GM21423 (cell line): ENCODE measurements at regions not wholly inside any gene's neighbourhood (a gene's known extent, or its start where the extent isn't known, plus 50 kb on each side); places are given as distances from the start of the nearest gene placed in this dataset.
A peak's percentile ranks its signal among the peaks of the same experiment; 100 is the strongest.
"Not testable (repeated sequence)": the region's sequence is repeated elsewhere in the genome, so short reads cannot be mapped to it uniquely, and the experiment has no call there.

Experiments
- ATAC-seq: cut with Tn5 transposase; IDR thresholded peaks from one replicate; pipeline ENCODE4 v1.9.1; 2021; ENCODE audit warnings: mild to moderate bottlenecking, moderate library complexity; ENCODE audit not compliant: unreplicated experiment

DNA sequence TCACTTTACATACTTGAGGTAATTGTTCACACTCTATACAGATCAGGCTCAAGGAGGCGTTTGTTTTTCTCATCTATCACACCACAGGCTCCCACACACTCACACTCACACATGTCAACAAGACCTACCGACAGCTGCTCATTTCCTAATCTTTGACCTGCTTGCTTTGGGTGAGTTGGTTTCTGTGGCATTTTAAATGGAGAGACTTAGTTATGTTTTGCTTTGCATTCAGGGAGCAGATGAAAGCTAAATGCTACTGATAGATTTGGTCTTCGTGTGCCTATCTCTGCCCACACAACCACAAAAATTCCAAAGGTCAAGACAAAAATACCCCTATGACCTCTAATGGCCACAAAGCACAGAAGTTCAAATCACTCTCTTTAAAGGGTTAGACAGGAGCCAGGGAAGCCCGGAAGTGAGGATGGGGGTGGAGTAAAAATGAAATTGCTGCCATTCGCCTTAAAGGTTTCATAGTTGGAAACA lies 203.5 kb upstream of the G2E3 start:
- peak; percentile 66 for ATAC-seq

DNA sequence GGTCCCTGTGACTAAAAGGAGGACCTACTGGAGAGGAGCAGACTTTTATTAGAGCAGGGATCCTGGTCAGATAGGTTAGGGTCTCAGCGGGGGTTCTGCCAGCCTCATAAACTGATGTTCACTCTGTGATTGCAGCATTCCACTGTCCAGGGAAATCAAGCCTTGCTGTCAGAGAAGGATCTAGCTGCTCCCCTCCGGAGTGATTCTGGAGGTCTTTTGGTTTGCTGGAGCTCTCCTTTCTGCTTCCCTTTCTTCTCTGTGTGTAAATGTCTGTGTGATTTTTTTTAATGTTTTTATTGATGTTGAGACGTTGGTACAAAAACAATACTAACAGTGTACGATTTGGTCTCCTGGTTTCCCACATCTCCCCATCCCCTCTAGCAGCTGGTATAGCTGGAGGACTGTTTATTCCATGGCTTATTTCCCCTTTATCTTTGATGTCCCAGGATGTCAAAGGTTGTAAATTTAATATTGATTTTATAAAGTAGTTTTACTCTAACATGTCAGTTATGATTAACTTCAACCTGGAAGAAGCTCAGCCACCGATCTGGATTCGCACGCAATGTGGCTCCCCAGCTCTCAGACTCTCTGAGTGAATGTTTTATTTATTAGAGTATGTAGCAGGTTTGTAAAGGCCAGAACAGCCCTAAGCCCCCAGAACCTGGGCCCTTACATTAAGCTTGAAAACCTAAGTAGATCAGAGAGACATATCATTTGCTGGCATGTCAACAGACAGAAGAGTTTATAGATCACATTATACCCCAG lies 202.3 kb upstream of the G2E3 start:
- no peak for ATAC-seq

DNA sequence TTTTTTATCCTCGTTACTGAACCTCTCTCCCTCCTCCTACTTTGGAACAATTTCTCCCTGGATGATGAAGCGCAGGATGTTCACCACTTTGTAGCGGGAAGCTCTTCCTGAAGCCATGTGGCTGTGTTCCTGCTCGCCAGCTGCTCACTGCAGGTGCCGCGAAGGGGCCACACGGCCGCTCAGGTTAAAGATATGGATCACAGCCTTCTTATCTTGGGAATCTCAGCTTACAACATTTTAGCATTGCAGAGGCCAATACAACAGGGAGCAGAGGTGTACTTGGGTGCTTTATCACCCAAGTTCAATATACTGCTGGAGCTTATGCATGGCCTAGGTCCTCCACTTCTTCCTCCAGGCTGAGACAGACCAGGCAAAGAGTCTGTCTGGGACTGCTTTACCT lies 201.2 kb upstream of the G2E3 start:
- no peak for ATAC-seq

DNA sequence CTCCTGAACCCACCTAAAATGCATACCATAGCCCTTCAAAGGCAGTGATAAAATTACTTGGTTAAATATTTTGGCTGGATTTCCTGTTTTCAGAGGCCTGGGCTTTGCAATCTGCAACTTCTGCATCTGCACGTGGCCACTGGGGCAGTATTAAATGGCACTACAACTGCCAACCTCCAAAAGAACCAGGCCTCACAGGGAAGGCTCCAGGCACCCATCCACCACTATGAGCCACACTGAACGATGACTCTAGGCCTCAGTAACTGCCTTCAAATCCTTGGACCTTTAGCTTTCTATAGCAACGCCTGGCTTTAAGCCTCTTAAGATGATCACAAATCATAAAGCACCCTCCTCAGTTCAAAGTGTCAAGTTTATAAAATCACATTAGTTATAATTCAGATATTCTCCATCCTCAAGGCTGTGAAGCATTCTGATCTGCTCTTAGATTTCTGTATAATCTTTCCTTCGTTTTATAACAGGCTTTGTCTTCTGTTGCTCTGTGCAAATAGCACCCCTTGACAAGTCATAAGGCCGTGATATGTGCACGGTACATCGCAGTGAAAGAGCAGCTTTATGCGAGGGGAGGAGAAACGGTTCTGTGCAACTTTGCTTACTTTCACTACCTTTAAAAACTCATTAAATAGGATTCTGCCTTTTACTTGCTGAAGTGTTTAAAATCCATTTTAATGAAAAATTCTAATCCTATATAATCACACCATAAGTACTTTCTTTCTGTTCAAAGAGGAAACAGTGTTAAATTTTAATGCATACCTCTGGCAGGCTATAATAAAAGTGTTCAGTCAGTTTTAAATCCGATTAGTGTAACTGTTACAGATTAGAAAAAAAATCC lies 196.4 kb upstream of the G2E3 start:
- ATAC-seq, result no peak

DNA sequence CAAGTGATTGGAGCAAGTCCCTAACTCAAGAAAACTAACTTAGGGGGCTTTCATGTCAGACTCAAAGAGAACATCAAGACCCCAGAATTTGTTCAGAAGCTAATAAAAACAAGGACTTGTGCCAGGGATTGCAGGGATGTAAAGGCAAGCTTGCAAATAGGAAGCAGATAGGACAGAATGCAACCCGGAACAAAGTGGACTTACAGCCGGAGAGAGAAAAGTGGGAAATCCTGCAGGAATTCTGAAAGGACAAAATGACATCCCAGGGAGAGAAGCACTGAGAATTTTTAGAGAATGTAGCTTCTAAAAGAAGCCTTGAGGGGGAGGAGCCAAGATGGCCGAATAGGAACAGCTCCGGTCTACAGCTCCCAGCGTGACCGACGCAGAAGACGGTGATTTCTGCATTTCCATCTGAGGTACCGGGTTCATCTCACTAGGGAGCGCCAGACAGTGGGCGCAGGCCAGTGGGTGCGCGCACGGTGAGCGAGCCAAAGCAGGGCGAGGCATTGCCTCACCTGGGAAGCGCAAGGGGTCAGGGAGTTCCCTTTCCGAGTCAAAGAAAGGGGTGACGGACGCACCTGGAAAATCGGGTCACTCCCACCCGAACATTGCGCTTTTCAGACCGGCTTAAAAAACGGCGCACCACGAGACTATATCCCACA lies 195.6 kb upstream of the G2E3 start:
- not testable (repeated sequence) for ATAC-seq

DNA sequence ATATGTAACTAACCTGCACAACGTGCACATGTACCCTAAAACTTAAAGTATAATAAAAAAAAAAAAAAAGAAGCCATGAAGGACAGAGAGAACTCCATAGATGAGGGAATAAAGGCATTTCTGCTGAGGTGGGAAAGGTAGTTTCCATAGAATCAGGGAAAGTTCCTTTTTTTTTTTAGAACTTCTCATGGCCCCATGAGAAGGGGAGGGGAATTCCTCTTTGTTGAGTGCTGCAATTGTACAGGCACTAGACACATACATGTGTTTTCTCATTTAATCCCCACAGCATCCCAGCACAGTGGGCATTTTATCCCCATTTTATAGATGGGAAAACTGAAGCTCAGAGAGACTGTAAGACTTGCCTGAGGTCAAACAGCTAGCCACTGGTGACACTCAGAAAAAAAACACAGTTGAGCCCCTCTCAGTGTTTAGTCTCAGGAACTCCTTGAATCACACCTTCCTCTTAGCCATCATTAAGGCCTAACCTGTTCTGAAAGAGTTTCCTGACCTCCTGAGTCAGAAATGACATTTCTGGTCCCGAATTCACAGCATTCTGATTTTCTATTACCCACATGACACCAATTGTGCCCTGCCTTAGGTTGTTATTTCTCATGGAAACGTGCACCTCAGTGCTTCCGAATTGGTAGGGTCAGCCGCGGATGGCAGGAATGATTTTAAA lies 189.3 kb upstream of the G2E3 start:
- no peak for ATAC-seq

DNA sequence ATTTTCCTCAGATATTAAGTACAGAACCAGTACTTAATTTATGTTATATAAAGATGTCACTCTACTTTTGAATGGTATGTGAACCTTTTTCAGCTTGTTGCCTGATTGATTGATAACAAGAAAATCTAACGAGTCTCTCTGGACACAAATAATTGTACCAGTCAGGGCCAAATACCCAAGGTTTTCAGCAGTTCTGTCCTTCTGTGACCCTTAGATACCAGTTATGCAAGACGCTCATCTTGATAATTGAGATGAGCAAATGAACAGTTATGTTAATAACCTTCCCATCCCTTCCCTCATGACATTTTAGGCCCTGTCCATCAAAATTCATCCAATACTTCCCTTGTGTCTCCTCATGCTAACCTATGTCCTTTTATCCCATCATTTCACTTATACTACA lies 185.9 kb upstream of the G2E3 start:
- ATAC-seq, result no peak

DNA sequence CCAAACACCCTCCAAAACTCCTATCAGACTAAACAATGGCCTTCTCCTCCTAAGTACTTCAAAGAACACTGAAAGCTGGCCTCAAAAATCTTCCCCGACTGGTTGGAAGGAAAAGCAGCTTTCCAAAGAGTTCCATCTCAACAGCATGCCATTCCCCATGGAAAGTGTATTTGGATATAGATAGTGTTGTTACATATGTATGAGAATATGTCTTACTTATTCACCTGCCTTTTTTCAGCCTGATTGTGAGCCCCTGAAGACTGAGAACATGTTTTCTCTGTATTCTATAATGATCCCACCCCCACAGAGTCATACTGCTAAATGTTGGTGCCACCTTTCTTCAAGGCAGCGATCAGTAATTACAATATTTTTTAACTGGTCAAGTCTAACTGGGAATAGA lies 185.4 kb upstream of the G2E3 start:
- ATAC-seq, result no peak

DNA sequence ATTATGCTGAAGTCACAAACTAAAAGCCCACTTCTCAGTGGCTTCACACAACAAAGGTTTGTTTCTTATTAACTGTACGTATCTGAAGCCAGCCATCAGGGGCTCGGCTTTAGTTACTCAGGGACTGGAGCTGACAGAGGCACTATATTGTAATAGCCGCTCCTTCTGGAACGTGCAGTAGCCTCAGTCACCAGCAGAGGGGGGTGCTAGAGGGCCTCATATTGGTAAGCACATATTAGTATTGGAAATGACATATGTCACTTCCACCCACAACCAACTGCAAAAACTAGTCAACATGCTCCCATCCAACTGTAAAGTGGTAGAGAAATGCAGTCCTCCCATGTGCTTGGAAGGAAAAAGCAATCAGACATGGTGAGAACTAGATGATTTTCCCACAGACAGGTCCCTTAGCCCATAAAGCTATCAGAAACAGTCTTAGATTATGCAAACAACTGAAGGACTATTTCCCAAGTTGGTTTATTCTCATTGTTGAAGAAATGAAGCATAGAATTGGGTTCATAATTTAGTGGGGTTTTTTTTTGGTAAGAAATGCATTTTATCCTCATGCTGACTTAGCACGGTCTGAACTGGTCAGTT lies 183.6 kb upstream of the G2E3 start:
- ATAC-seq, result peak; percentile 97

DNA sequence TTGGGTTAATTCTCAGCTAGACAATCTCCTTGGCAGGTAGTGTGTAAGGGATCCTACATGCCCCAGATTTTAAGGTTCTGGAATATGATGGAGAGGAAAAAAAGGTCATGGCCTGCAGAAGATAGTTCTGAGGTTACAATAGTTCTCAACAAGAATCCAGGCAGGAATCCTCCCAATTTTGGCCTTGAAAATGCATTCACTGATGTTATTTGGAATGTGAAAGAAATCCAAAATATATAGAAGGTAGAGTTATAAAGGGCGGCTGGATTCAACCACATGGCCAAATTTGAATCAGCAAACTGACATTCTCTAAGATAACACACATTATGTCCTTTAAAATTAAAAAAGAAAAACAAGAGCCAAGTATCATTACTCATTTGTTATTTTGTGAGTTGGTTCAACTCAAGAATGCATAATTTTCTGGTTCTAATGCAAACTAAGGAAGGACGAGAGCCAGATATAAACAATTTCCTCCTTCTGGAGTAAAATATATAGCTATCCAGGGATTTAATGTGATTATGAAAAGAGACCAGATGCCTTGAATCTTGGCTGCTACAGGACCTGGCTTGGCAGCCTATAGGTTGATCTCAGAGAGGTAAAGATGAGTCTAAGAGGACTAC lies 177.0 kb upstream of the G2E3 start:
- ATAC-seq, result no peak

DNA sequence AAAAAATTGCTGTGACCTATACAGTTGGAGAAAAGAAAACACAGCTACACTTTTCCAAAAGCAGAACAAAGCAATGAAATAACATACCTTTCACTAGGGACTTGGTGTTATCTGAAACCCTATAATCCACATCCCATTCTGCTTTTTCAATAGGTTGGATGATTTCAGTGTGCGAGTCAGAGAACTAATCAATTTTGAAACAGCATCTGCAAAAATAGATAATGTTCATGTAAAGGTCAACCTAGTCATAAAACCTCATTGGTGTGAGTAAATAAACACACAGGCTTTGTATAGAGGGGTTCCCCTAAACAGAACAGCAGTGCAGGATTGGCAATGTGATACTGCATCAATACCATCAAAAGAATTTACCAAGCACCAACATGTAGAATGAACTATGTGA lies 173.0 kb upstream of the G2E3 start:
- ATAC-seq, result no peak

DNA sequence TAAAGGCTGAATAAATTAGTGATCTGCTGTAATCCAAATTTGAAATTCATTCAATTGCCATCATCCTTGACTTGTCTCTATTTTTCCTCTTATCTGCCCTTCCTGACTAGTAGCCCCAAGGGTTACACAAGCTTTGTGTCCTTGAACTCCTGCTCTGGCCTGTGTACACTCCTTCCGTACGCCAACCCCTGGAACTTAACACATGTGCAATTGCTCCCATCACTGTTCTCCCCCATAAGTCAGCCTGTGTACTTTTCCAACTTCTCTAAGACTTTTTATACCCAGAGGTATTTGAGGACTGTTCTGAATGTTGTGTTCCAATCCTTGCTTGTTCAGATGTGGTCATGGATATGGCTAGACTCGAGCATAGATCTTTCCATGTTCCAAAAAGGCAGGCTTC lies 171.1 kb upstream of the G2E3 start:
- ATAC-seq, result no peak

DNA sequence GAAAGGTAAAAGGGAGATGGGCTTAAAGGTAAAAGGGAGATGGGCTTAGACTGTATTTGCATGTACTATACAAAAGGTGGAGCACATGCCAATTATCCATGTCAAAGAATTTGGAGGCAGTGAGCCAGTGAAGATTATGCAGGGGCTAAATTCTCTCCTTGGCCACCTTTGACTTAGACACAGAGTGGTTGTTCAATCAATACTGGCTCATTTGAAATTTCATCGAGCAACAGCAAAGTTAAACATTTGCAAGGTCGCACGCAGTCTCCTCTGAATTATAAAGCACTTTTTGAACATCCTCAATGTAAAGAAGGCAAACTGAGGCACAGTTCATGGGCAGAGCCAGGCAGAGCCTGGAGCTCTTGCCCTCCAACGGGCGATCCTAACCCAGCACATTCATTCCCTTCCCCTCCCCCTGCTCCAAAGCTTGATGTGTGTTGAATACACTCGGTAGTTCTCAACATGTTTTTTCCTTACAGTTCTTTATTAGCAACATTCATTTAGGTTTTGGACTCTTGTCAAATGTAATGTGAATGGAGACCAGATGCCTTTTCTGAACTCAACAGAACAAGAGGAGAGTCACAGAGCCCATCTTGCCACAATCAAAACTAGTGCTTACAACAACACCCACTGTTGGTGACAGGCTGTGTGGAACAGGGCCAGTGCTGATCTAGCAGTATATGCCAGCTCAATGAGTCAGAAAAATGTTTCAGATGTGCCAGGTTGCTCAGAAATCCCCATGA lies 169.7 kb upstream of the G2E3 start:
- ATAC-seq, result no peak

DNA sequence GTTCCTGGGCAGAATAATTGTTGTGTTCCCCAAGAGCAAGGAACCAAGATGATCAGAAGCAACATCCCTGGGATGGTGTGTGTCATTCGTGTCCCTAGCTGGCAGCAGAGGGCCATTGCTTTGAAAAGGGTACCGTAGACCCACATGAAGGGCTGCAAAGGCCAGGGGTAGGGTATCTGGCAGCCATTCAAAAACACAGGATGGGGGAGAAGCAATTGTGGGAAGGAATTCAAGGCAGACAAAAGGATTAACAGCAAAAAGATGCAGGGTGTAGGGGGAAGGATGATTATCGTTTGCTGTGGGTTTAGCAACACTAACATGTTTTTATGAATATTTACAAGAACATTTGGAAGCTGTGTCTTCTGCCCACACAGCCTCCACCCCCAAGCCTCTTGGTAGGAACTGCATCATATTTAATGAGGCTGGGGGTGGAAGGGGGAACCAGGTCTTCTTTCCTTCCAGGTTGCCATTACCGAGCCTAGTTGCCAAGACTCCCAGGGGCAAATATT lies 169.0 kb upstream of the G2E3 start:
- ATAC-seq, result no peak

DNA sequence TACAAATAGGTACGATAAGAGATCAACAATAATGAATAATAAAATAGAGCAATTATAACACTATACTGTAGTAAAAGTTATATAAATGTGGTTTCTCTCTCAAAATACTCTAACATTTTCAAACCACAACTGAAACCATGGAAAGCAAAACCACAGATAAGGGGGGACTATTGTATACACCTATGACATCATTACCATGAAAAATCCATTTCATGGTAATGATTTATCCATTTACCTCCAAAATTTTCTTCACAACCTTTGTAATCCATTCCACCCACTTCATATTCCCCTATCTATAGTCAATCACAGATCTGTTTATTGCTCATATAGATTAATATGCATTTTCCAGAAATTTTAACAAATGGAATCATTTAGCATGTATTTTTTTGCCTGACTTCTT lies 163.9 kb upstream of the G2E3 start:
- ATAC-seq, result no peak

DNA sequence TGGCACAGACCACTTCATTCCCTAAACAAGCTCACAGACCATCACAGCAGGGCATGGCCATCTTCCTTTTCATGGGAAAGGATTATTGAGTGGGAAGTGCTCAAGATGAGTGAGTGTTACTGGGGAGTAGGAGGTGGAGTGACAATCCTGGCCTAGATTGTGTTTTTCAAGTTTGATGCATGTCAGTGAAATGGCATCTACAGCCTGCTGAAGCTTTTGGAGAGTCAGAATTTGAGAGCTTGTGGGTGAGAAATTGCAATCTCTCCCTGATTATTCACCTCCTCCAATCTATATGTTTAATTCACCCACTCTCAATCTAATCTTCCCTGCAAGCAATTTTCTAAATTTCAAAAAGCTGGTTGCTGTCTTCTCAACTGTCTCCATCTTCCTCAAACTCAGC lies 156.1 kb upstream of the G2E3 start:
- no peak for ATAC-seq

DNA sequence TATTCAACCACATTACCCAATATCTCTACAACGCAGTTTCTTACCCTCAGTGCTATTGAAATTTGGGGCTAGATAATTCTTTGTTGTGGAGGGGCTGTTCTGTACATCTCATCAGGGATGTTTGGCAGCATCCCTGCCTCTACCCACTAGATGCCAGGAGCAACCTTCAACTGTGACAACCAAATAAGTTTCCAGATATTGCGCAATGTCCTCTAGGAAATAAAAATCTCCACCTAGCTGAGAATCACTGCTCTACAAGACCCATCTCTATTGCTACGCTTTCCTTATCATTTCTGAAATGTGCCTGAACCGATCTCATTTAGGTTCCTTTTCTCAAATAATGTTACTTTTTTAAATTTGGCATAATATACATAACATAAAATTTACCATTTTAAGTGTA lies 155.2 kb upstream of the G2E3 start:
- no peak for ATAC-seq

DNA sequence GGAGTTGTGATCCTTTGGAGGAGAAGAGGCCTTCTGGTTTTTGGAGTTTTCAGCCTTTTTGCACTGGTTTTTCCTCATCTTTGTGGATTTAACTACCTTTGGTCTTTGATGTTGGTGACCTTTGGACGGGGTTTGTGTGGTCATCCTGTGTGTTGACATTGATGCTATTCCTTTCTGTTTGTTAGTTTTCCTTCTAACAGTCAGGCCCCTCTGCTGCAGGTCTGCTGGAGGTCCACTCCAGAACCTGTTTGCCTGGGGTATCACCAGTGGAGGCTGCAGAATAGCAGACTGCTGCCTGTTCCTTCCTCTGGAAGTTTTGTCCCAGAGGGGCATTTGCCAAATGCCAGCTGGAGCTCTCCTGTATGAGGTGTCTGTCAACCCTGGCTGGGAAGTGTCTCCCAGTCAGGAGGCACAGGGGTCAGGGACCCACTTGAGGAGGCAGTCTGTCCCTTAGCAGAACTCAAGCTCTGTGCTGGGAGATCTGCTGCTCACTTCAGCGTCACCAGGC lies 149.4 kb upstream of the G2E3 start:
- not testable (repeated sequence) for ATAC-seq

DNA sequence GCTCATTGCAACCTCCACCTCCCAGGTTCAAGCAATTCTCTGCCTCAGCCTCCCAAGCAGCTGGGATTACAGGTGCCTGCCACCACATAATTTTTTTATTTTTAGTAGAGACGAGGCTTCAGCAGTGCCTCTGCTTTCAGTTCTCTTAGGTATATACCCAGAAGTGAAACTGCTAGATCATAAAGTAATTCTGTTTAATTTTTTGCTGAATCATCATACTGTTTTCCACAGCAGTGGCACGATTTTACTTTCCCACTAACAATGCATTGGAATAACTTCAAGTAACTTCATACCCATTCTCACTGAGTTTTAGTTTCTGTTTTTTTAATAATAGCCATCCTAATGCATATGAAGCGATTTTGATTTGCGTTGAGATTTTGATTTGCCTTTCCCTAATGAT lies 148.0 kb upstream of the G2E3 start:
- no peak for ATAC-seq
